Stimulated activated CD8-positive, alpha-beta memory T cell treated with anti-CD3 and anti-CD28 coated beads, Interleukin-12 subunit alpha, Interleukin-12 subunit beta, amount 100 ng/mL, for 4 hours (primary cell): ENCODE measurements at regions not wholly inside any gene's neighbourhood (a gene's known extent, or its start where the extent isn't known, plus 50 kb on each side); places are given as distances from the start of the nearest gene placed in this dataset.
"Not testable (repeated sequence)": the region's sequence is repeated elsewhere in the genome, so short reads cannot be mapped to it uniquely, and the experiment has no call there.

ENCODE experiments used
- DNase-seq: peaks from one replicate; pipeline ENCODE4 v3.0.0-alpha.2; 2020; ENCODE audit warnings: low read depth

- no peak for DNase-seq
Measured at GRCh38 chr5:99019254-99019653, 90.4 kb upstream of the CHD1 start.

- no peak for DNase-seq
Measured at GRCh38 chr5:99010294-99010693, 81.5 kb upstream of the CHD1 start.

GRCh38 chr5:99008009-99008408, 79.2 kb upstream of the CHD1 start:
- not testable (repeated sequence) for DNase-seq

GRCh38 chr5:99005506-99005905, 76.7 kb upstream of the CHD1 start:
- no peak for DNase-seq

- no peak for DNase-seq
Measured at GRCh38 chr5:99004960-99005359, 76.2 kb upstream of the CHD1 start.

- DNase-seq = no peak
Measured at GRCh38 chr5:99000876-99001275, 72.1 kb upstream of the CHD1 start.

GRCh38 chr5:99000221-99000620, 71.4 kb upstream of the CHD1 start:
- DNase-seq = no peak

GRCh38 chr5:98999631-99000030, 70.8 kb upstream of the CHD1 start:
- no peak for DNase-seq

- no peak for DNase-seq
Measured at GRCh38 chr5:98997000-98997399, 68.2 kb upstream of the CHD1 start.

GRCh38 chr5:98994611-98995010, 65.8 kb upstream of the CHD1 start:
- no peak for DNase-seq

GRCh38 chr5:98993512-98993911, 64.7 kb upstream of the CHD1 start:
- DNase-seq = no peak

- no peak for DNase-seq
Measured at GRCh38 chr5:98992552-98992951, 63.7 kb upstream of the CHD1 start.

- DNase-seq = no peak
Measured at GRCh38 chr5:98989727-98990126, 60.9 kb upstream of the CHD1 start.

GRCh38 chr5:98986587-98986986, 57.8 kb upstream of the CHD1 start:
- DNase-seq = no peak

- DNase-seq = no peak
Measured at GRCh38 chr5:98982880-98983279, 54.1 kb upstream of the CHD1 start.
